HL-60 (cell line): ENCODE measurements at regions not wholly inside any gene's neighbourhood (a gene's known extent, or its start where the extent isn't known, plus 50 kb on each side); places are given as distances from the start of the nearest gene placed in this dataset.

Experiments used
- POLR2AphosphoS5 ChIP-seq: IDR thresholded peaks from 2 replicates; pipeline ENCODE4 v1.6.1; 2012; ENCODE audit warnings: low read depth
- TF ChIP-seq, protein P1 (sequence below): IDR thresholded peaks from 2 replicates; pipeline ENCODE4 v1.6.1; 2012; ENCODE audit warnings: low read depth; ENCODE audit not compliant: insufficient replicate concordance

DNA sequence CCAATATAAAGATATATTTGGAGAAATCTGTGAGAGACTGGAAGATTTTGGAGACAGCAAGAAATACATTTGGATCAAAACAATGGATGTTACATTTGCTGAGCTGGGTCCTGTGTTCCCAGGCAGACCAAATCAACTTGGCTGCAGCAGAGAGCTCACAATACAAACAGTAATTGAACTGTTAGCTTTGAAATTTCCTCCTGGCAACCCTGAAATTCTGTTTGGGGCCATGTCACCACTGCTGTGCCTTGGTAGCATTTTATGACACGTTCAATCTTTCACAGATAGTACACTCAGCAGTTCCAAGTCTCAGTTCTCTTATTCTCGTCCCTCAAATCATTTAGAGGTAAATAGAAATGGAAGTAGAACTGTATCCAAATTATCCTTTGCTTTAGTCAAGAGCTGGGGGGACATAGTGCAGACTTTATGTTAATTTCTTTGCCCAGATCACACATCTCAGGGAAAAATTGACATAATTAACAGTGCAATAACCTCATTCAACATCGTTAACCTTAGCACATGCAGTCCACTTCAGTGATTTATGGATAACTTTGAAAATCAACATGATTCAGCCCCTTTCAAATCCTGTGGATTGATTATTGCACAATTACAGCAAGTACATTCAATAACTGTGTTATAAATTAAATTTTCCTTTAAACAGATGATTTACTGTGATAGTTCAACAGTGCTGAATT, 277.4 kb upstream of the MC4R start:
- TF ChIP-seq, protein P1, sequence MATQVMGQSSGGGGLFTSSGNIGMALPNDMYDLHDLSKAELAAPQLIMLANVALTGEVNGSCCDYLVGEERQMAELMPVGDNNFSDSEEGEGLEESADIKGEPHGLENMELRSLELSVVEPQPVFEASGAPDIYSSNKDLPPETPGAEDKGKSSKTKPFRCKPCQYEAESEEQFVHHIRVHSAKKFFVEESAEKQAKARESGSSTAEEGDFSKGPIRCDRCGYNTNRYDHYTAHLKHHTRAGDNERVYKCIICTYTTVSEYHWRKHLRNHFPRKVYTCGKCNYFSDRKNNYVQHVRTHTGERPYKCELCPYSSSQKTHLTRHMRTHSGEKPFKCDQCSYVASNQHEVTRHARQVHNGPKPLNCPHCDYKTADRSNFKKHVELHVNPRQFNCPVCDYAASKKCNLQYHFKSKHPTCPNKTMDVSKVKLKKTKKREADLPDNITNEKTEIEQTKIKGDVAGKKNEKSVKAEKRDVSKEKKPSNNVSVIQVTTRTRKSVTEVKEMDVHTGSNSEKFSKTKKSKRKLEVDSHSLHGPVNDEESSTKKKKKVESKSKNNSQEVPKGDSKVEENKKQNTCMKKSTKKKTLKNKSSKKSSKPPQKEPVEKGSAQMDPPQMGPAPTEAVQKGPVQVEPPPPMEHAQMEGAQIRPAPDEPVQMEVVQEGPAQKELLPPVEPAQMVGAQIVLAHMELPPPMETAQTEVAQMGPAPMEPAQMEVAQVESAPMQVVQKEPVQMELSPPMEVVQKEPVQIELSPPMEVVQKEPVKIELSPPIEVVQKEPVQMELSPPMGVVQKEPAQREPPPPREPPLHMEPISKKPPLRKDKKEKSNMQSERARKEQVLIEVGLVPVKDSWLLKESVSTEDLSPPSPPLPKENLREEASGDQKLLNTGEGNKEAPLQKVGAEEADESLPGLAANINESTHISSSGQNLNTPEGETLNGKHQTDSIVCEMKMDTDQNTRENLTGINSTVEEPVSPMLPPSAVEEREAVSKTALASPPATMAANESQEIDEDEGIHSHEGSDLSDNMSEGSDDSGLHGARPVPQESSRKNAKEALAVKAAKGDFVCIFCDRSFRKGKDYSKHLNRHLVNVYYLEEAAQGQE = no peak
- no peak for TF ChIP-seq POLR2AphosphoS5
